ENCODE measurements at regions not wholly inside any gene's neighbourhood (a gene's known extent, or its start where the extent isn't known, plus 50 kb on each side); places are given as distances from the start of the nearest gene placed in this dataset.

GRCh38 chr5:98700730-98701129 lies 72.7 kb upstream of the RGMB start:
- DNase-seq = no peak

- DNase-seq = no peak
Observed at GRCh38 chr5:98705841-98706240, 67.6 kb upstream of the RGMB start.

- no peak for DNase-seq
Observed at GRCh38 chr5:98709681-98710080, 63.8 kb upstream of the RGMB start.

DNA sequence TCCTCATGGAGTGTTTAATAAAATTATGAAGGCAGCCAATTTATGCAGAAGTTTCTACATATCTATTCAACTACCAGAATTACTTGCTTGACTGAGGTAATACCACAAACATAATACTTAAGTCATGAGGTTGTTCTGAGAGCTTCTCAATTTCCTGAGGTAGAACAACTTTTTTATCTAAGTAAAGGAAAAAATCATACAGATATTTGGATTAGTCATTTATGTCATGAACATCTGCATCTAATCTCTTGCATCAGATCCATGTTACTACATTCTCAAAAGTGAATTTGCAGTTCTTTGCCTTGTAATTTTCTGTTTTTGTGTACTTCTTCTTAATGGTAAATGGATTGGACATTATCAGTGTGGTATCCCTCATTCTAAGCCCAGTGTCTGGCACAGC lies 60.4 kb upstream of the RGMB start:
- DNase-seq = no peak

GRCh38 chr5:98713856-98714255 lies 59.6 kb upstream of the RGMB start:
- no peak for DNase-seq

GRCh38 chr5:98714710-98715288 lies 58.7 kb upstream of the RGMB start:
- no peak for DNase-seq

- DNase-seq = no peak
Observed at GRCh38 chr5:98721231-98721928, 52.1 kb upstream of the RGMB start.

GRCh38 chr5:98722188-98722587 lies 51.3 kb upstream of the RGMB start:
- no peak for DNase-seq

DNA sequence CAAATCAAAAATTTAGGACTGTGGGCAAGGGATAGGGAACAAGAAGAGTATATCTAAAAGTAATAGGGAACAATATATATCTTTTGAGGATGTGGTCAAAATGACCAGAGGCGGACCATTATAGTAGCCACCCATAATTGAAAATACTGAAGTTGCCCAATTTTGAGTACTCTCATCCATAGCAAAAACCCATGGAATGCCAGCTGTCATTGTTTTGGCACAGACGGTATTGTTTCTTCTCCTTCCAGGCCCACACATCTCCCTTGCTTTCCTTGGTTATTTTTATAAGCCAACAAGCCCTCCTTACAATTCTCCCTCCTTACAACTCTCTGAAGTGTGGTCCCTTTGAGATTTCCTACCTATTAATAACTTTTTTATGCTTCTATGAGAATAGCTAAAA lies 50.4 kb upstream of the RGMB start:
- no peak for DNase-seq

Data from left kidney (tissue), 1 donor.